ENCODE measurements at regions not wholly inside any gene's neighbourhood (a gene's known extent, or its start where the extent isn't known, plus 50 kb on each side); places are given as distances from the start of the nearest gene placed in this dataset.

- TF ChIP-seq, protein P1, sequence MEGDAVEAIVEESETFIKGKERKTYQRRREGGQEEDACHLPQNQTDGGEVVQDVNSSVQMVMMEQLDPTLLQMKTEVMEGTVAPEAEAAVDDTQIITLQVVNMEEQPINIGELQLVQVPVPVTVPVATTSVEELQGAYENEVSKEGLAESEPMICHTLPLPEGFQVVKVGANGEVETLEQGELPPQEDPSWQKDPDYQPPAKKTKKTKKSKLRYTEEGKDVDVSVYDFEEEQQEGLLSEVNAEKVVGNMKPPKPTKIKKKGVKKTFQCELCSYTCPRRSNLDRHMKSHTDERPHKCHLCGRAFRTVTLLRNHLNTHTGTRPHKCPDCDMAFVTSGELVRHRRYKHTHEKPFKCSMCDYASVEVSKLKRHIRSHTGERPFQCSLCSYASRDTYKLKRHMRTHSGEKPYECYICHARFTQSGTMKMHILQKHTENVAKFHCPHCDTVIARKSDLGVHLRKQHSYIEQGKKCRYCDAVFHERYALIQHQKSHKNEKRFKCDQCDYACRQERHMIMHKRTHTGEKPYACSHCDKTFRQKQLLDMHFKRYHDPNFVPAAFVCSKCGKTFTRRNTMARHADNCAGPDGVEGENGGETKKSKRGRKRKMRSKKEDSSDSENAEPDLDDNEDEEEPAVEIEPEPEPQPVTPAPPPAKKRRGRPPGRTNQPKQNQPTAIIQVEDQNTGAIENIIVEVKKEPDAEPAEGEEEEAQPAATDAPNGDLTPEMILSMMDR (IDR thresholded peaks at IDR 0.05), result no peak
- Histone ChIP-seq H3K4me3 (no peak overlapping the region), H3K27ac (no peak overlapping the region), H3K9me3 (no peaks in the 10 kb centered on the region), H3K36me3 (no peaks in the 10 kb centered on the region), H3K4me1 (no peaks in the 10 kb centered on the region), H3K27me3 (no peaks in the 10 kb centered on the region)
- DNase-seq (no peak), ATAC-seq (no peak)
- intact Hi-C loops (cut with DNase I), result loop anchor here in 1 of 10 donors (10.0 kb wide), 1 partner anchor 101 kb away; no protein-coding TSS in a partner anchor
These were observed 288.0 kb downstream of the ARL4A start for GRCh38 chr7:12975412-12975811.

- H3K36me3 ChIP-seq, result no peaks in the 10 kb centered on the region
- no peak for DNase-seq
- no peaks in the 10 kb centered on the region for H3K27me3 ChIP-seq
- H3K4me1 ChIP-seq, result no peaks in the 10 kb centered on the region
- intact Hi-C loops (cut with DNase I), result loop anchor here in 1 of 10 donors (10.0 kb wide), 1 partner anchor 104 kb away; no protein-coding TSS in a partner anchor
- WGBS, 2 donors, result 81 to 82% methylated on average over 3 of the region's 3 CpGs
- TF ChIP-seq, protein P1 (IDR thresholded peaks at IDR 0.05), result no peak
- no peak for ATAC-seq
- no peak overlapping the region for H3K27ac ChIP-seq
- no peaks in the 10 kb centered on the region for H3K9me3 ChIP-seq
- no peak overlapping the region for H3K4me3 ChIP-seq
These were observed 291.7 kb downstream of the ARL4A start for GRCh38 chr7:12979181-12979580.

DNA sequence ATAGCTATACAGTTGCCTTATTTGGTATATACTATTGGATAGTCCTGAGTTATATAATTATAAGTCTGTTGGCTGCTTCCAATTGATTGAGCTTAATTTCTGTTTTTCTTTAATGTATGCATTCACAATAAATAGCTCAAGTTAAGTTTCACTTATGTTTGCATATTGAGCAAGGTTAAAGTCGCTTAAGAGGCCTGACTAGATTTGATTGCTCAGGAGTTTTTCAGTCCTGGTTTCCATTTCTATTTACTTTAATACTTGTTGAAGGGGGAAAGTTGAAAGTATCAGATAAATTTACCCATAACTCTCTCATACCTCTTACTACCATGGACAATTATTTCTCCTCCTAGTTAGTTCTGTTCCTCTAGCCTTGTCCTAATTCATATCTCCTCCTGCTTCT is 294.7 kb downstream of the ARL4A start:
- H3K27me3 ChIP-seq, result no peaks in the 10 kb centered on the region
- no peak overlapping the region for H3K4me3 ChIP-seq
- TF ChIP-seq, protein P1 (IDR thresholded peaks at IDR 0.05), result no peak
- no peak overlapping the region for H3K27ac ChIP-seq
- 92 to 93% methylated on average over 1 of the region's 1 CpG for WGBS, 2 donors
- H3K9me3 ChIP-seq, result no peaks in the 10 kb centered on the region
- DNase-seq (no peak), ATAC-seq (no peak)
- intact Hi-C loops (cut with DNase I), result no loop called here
- no peaks in the 10 kb centered on the region for H3K4me1 ChIP-seq
- H3K36me3 ChIP-seq, result no peaks in the 10 kb centered on the region

DNA sequence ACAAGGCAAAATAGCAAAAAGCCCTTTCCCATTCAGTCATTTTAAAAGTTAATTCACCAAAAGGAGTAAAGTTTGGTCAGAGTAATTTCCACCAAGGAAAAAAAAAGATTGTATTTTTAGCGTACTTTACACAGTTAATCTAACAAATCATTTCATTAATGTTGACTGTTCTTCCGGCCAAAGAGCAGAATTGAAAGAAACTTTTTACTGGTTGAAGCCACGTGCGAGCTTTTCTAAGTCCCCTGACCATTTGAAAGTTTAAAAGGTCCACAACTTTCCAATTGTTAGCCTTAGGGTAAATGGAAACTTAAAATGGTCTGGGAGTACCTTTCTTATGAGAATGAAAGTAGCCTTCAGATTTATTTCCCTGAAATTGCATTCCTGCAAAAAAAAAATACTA is 296.7 kb downstream of the ARL4A start:
- no peaks in the 10 kb centered on the region for H3K4me1 ChIP-seq
- intact Hi-C loops (cut with DNase I), result no loop called here
- ATAC-seq (no peak), DNase-seq (no peak)
- no peaks in the 10 kb centered on the region for H3K27me3 ChIP-seq
- WGBS, 2 donors, result 86 to 90% methylated on average over 4 of the region's 4 CpGs
- no peaks in the 10 kb centered on the region for H3K9me3 ChIP-seq
- TF ChIP-seq, protein P1 (IDR thresholded peaks at IDR 0.05), result no peak
- no peaks in the 10 kb centered on the region for H3K36me3 ChIP-seq
- no peak overlapping the region for H3K4me3 ChIP-seq
- no peak overlapping the region for H3K27ac ChIP-seq

Data from heart right ventricle (tissue), 16 donors.